Cardiac muscle cell (in vitro differentiated cells and primary cell): ENCODE measurements at regions not wholly inside any gene's neighbourhood (a gene's known extent, or its start where the extent isn't known, plus 50 kb on each side); places are given as distances from the start of the nearest gene placed in this dataset.

Experiments used
- DNase-seq, 2 donors: peaks; one replicate each; pipeline versions ENCODE4 v3.0.0 to v3.0.0-alpha.2; 2010 to 2017; ENCODE audit warnings: low read depth in 1 of 2, low spot score in 1 of 2
- H3K27ac ChIP-seq: fragments of 200-600 bp; sonication (generic); 2 replicates; pipeline ENCODE4 v1.5.1; 2016
- H3K27me3 ChIP-seq: fragments of 200-600 bp; sonication (generic); 2 replicates; pipeline ENCODE4 v1.6.0; 2016; ENCODE audit warnings: control low read depth
- H3K36me3 ChIP-seq: fragments of 200-600 bp; sonication (generic); 2 replicates; pipeline ENCODE4 v1.5.1; 2016; ENCODE audit warnings: control low read depth
- H3K4me1 ChIP-seq: fragments of 200-600 bp; sonication (generic); 2 replicates; pipeline ENCODE4 v1.8.1; 2017; ENCODE audit warnings: low read depth, mild to moderate bottlenecking, mixed run types
- H3K4me3 ChIP-seq: fragments of 200-600 bp; sonication (generic); 2 replicates; pipeline ENCODE4 v1.5.1; 2016; ENCODE audit warnings: mild to moderate bottlenecking
- H3K9me3 ChIP-seq: fragments of 200-600 bp; sonication (generic); 2 replicates; pipeline ENCODE4 v1.5.1; 2017; ENCODE audit warnings: low read depth, mild to moderate bottlenecking, control low read depth
- CTCF ChIP-seq: IDR thresholded peaks from 2 replicates; pipeline ENCODE4 v1.5.1; 2012; ENCODE audit warnings: low read depth, mild to moderate bottlenecking, low read length

- H3K27ac ChIP-seq: no peak overlapping the region
- DNase-seq: no peak
- no peaks in the 10 kb centered on the region for H3K36me3 ChIP-seq
- no peaks in the 10 kb centered on the region for H3K27me3 ChIP-seq
- H3K4me3 ChIP-seq: no peak overlapping the region
- H3K4me1 ChIP-seq: no peaks in the 10 kb centered on the region
- H3K9me3 ChIP-seq: no peaks in the 10 kb centered on the region
- TF ChIP-seq CTCF: no peak
Measured at GRCh38 chr15:39447881-39448280, 133.0 kb upstream of the THBS1 start.

DNA sequence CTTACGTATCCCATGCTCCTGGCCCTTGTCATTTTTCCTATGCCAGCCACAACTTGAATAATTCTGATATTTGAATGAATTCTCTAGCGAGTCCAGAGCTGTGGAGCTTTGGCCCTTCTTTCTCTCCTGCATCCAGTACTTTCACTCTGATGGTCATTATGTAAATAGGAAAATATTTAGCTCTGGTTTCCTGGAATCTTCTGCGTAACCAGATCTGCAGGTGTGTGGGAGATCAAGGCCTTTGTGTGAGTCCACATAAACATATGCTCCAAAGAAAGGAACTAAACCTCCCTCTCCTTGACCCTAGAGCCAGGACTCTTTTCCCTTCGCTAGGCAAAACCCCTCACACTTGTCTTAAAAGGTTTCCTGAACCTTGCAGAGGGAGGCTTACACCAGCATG is 132.5 kb upstream of the THBS1 start:
- Histone ChIP-seq H3K27ac (no peak overlapping the region), H3K4me1 (no peaks in the 10 kb centered on the region), H3K36me3 (no peaks in the 10 kb centered on the region), H3K27me3 (no peaks in the 10 kb centered on the region), H3K4me3 (no peak overlapping the region), H3K9me3 (no peaks in the 10 kb centered on the region)
- no peak for DNase-seq
- TF ChIP-seq CTCF: no peak

- Histone ChIP-seq H3K36me3 (no peaks in the 10 kb centered on the region), H3K27me3 (no peaks in the 10 kb centered on the region), H3K4me1 (no peaks in the 10 kb centered on the region), H3K9me3 (no peaks in the 10 kb centered on the region), H3K27ac (no peak overlapping the region), H3K4me3 (no peak overlapping the region)
- TF ChIP-seq CTCF: no peak
- DNase-seq: no peak
Measured at GRCh38 chr15:39451121-39451688, 129.7 kb upstream of the THBS1 start.

GRCh38 chr15:39451871-39452270 is 129.0 kb upstream of the THBS1 start:
- Histone ChIP-seq H3K27ac (no peak overlapping the region), H3K36me3 (no peaks in the 10 kb centered on the region), H3K4me1 (no peaks in the 10 kb centered on the region), H3K4me3 (no peak overlapping the region), H3K9me3 (no peaks in the 10 kb centered on the region), H3K27me3 (no peaks in the 10 kb centered on the region)
- TF ChIP-seq CTCF: no peak
- DNase-seq: no peak

GRCh38 chr15:39453620-39454019 is 127.3 kb upstream of the THBS1 start:
- no peaks in the 10 kb centered on the region for H3K27me3 ChIP-seq
- H3K4me3 ChIP-seq: no peak overlapping the region
- TF ChIP-seq CTCF: no peak
- no peaks in the 10 kb centered on the region for H3K9me3 ChIP-seq
- no peaks in the 10 kb centered on the region for H3K36me3 ChIP-seq
- no peak overlapping the region for H3K27ac ChIP-seq
- no peak for DNase-seq
- no peaks in the 10 kb centered on the region for H3K4me1 ChIP-seq
